Endodermal cell (in vitro differentiated cells): ENCODE measurements at regions not wholly inside any gene's neighbourhood (a gene's known extent, or its start where the extent isn't known, plus 50 kb on each side); places are given as distances from the start of the nearest gene placed in this dataset.

ENCODE experiments used
- DNase-seq: peaks from one replicate; pipeline ENCODE4 v3.0.0-alpha.2; 2017
- H3K27ac ChIP-seq: 2 replicates; pipeline ENCODE4 v1.5.1; 2013; ENCODE audit warnings: mild to moderate bottlenecking, low read depth, low read length, moderate library complexity
- H3K27me3 ChIP-seq: 2 replicates; pipeline ENCODE4 v1.6.1; 2013; ENCODE audit warnings: mild to moderate bottlenecking, low read length, moderate library complexity; ENCODE audit not compliant: insufficient read depth, control insufficient read depth, poor library complexity, severe bottlenecking
- H3K36me3 ChIP-seq: 2 replicates; pipeline ENCODE4 v1.7.0; 2013; ENCODE audit warnings: mild to moderate bottlenecking, low read length, moderate library complexity; ENCODE audit not compliant: control insufficient read depth, insufficient read depth
- H3K4me1 ChIP-seq: one replicate; pipeline ENCODE4 v1.7.0; 2013; ENCODE audit warnings: low read length; ENCODE audit not compliant: control insufficient read depth, insufficient read depth
- H3K4me3 ChIP-seq: 2 replicates; pipeline ENCODE4 v1.5.1; 2013; ENCODE audit warnings: mild to moderate bottlenecking, low read length, moderate library complexity
- H3K9ac ChIP-seq: 2 replicates; pipeline ENCODE4 v1.6.1; 2013; ENCODE audit warnings: mild to moderate bottlenecking, low read length, moderate library complexity; ENCODE audit not compliant: poor library complexity, severe bottlenecking; ENCODE audit errors: extremely low read depth
- H3K9me3 ChIP-seq: 2 replicates; pipeline ENCODE4 v1.6.1; 2013; ENCODE audit warnings: mild to moderate bottlenecking, low read length, moderate library complexity; ENCODE audit not compliant: control insufficient read depth
- H3K27ac Mint-ChIP-seq: 2 replicates; pipeline ENCODE4 v1.8.0; 2020; ENCODE audit warnings: mixed read lengths
- H3K27me3 Mint-ChIP-seq: 2 replicates; pipeline ENCODE4 v1.8.0; 2021; ENCODE audit warnings: mild to moderate bottlenecking, mixed read lengths; ENCODE audit not compliant: insufficient read depth
- H3K36me3 Mint-ChIP-seq: 2 replicates; pipeline ENCODE4 v1.8.0; 2020; ENCODE audit warnings: low read depth, mixed read lengths
- H3K4me1 Mint-ChIP-seq: 2 replicates; pipeline ENCODE4 v1.8.0; 2020; ENCODE audit warnings: mixed read lengths
- H3K4me3 Mint-ChIP-seq: 2 replicates; pipeline ENCODE4 v1.8.0; 2020; ENCODE audit warnings: mild to moderate bottlenecking, moderate library complexity, mixed read lengths
- H3K9me3 Mint-ChIP-seq: 2 replicates; pipeline ENCODE4 v1.8.0; 2020; ENCODE audit warnings: mild to moderate bottlenecking, mixed read lengths
- WGBS, 2 experiments: methylation state at CpG; one replicate each; pipeline versions ENCODE4 v1.1.5 to v1.1.7; 2013; ENCODE audit warnings: missing lambda C conversion rate in 2 of 2, mixed read lengths in 1 of 2; ENCODE audit not compliant: insufficient coverage in 1 of 2, insufficient read length in 1 of 2; 5-methylcytosine and 5-hydroxymethylcytosine counted together
- TF ChIP-seq, protein P1 (sequence below): fragments of 200-600 bp; sonication (generic); conservative IDR thresholded peaks from 2 replicates; pipeline ENCODE4 v1.5.0; 2021; ENCODE audit warnings: antibody characterized with exemption, mild to moderate bottlenecking

DNA sequence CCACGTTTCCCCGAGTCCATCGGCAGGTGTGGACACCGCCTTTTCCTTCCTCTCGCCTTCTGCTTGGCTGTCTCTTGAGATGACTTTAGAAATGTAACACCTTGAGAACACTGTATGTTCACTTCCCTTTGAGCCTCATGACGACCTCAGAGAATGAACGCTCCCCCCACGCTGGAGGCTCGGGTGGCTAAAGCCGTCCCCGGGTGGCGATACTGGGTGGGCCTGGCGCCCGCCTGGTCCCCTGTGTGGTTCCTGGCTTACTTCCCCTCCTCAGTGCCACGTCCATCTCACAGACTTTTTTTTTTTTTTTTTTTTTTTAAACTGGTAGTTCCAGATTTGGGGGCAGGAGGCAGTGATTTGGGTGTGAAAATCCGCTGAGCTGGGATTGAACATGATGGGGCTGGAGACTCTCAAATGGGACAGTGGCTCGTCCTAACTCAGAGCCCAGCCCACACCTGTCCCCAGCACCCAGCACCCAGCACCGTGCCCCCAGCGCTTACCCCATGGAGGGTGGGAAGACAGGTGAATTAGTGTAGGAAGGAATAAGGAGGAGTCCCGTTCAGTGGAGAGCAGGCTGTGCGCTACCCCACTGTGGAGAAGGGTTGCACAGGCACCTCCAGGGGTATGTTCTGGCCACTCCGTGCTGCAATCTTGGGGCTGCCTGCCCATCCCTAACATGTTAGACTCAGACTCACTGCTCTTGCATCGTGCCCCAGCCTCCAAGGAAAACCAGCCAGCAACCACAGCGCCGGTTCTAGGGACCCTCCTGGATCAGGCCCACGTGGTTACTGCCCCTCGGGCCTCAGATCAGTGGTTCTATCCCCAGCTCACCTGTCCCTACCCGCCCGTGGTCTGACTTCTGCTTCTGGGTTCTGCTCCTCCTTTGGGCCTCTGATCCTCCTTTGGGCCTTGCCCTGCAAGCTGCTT, 174.0 kb downstream of the ASB1 start:
- no peaks in the 10 kb centered on the region for H3K9me3 ChIP-seq
- Mint-ChIP-seq H3K36me3 (no peaks in the 10 kb centered on the region), H3K27me3 (peaks cover 1% of the 10 kb centered on the region), H3K27ac (no peak overlapping the region), H3K4me1 (no peaks in the 10 kb centered on the region), H3K9me3 (peaks cover 8% of the 10 kb centered on the region), H3K4me3 (no peak overlapping the region)
- no peak overlapping the region for H3K4me3 ChIP-seq
- no peak for DNase-seq
- H3K27ac ChIP-seq, result no peak overlapping the region
- WGBS, 2 experiments, result 93 to 99% methylated on average over 15 to 28 of the region's 29 CpGs
- H3K36me3 ChIP-seq, result no peaks in the 10 kb centered on the region
- TF ChIP-seq, protein P1, sequence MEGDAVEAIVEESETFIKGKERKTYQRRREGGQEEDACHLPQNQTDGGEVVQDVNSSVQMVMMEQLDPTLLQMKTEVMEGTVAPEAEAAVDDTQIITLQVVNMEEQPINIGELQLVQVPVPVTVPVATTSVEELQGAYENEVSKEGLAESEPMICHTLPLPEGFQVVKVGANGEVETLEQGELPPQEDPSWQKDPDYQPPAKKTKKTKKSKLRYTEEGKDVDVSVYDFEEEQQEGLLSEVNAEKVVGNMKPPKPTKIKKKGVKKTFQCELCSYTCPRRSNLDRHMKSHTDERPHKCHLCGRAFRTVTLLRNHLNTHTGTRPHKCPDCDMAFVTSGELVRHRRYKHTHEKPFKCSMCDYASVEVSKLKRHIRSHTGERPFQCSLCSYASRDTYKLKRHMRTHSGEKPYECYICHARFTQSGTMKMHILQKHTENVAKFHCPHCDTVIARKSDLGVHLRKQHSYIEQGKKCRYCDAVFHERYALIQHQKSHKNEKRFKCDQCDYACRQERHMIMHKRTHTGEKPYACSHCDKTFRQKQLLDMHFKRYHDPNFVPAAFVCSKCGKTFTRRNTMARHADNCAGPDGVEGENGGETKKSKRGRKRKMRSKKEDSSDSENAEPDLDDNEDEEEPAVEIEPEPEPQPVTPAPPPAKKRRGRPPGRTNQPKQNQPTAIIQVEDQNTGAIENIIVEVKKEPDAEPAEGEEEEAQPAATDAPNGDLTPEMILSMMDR, result no peak
- no peaks in the 10 kb centered on the region for H3K27me3 ChIP-seq
- H3K9ac ChIP-seq, result no peak overlapping the region
- H3K4me1 ChIP-seq, result no peaks in the 10 kb centered on the region

DNA sequence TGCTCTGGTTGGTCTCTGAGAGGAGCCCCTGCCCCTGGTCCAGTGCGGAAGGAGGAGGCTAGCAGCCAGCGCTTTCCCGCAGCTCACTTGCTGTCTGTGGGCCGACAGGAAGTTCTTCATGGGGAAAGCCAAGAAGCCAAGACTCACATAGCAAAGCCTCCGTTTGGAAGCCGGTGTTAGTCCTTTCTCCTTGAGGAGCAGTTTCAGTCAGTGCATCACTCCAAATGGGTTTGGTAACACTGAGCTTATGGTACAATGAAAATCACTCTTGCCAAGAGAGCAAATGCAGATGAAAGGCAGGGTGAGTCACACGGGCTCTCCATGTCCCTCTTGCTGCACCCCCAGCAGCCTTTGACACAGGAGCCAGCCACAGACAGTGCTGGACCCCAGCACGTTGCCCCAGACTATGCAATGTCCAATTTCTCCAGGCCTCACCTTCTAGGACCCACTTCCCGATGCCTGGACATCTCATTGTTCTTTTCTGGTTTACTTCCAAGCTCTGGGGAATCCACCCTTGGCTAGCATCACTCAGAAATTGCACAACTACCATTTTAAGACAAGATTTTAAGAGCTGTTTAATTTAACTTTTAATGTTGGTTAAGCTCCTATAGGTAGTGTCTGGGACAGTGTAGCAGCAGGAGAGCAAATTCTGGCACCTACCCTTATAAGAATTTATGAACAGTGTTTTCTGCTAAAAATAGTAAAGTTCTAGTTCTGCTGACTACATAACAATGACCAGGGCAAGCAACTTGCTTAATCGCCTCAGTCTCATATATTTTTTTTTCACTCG, 174.9 kb downstream of the ASB1 start:
- Histone ChIP-seq H3K27me3 (no peaks in the 10 kb centered on the region), H3K4me1 (no peaks in the 10 kb centered on the region), H3K9me3 (no peaks in the 10 kb centered on the region), H3K9ac (no peak overlapping the region), H3K36me3 (no peaks in the 10 kb centered on the region), H3K4me3 (no peak overlapping the region), H3K27ac (no peak overlapping the region)
- Mint-ChIP-seq H3K4me1 (no peaks in the 10 kb centered on the region), H3K9me3 (peaks cover 8% of the 10 kb centered on the region), H3K27ac (no peak overlapping the region), H3K4me3 (no peak overlapping the region), H3K27me3 (peaks cover 1% of the 10 kb centered on the region), H3K36me3 (no peaks in the 10 kb centered on the region)
- DNase-seq, result no peak
- WGBS, 2 experiments, result 80 to 87% methylated on average over 7 to 11 of the region's 11 CpGs
- TF ChIP-seq, protein P1, result no peak

DNA sequence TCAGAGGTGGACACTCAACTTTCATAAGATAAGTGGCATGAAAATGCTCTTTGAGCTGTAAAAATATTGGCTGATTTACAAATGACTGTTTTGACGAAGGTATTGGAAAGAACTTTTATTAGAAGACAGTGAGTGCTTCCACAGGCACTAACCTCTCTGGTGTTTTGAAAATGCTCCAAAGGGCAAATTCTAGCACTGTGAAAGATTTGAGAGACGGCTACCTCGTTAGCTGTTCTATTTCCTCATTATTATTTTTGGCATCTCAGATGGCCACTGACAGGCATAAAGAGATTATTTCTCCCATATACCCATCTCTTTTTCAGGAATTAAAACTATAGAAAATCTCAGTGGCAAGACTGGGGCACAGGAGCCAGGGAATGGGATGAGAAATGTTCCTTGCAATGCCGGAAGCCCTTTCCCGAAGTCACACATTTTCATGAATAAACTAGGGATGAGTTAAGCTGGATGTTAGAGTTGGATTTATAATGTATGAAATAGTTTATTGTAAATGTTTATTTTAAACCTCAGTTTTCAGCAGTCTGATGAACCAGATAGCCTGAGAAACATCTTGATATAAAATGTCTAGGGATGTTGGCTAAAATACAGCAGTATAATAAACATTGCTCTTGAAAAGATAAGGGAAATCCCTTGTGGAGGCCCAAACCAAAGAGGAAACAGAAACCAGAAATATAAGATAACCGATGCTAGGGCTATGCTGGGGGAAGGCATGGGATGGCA, 175.7 kb downstream of the ASB1 start:
- peaks cover 1% of the 10 kb centered on the region for H3K27me3 Mint-ChIP-seq
- Histone ChIP-seq H3K4me1 (no peaks in the 10 kb centered on the region), H3K36me3 (no peaks in the 10 kb centered on the region), H3K9ac (no peak overlapping the region), H3K27ac (no peak overlapping the region), H3K9me3 (no peaks in the 10 kb centered on the region), H3K27me3 (no peaks in the 10 kb centered on the region), H3K4me3 (no peak overlapping the region)
- DNase-seq, result no peak
- H3K9me3 Mint-ChIP-seq, result peaks cover 8% of the 10 kb centered on the region
- H3K27ac Mint-ChIP-seq, result no peak overlapping the region
- TF ChIP-seq, protein P1, result no peak
- no peaks in the 10 kb centered on the region for H3K4me1 Mint-ChIP-seq
- no peaks in the 10 kb centered on the region for H3K36me3 Mint-ChIP-seq
- no peak overlapping the region for H3K4me3 Mint-ChIP-seq
- 60 to 76% methylated on average over 5 to 6 of the region's 6 CpGs for WGBS, 2 experiments
